D721Med (cell line): ENCODE measurements at regions not wholly inside any gene's neighbourhood (a gene's known extent, or its start where the extent isn't known, plus 50 kb on each side); places are given as distances from the start of the nearest gene placed in this dataset.

Experiments used
- DNase-seq: peaks from one replicate; pipeline ENCODE4 v3.0.0; 2011; ENCODE audit warnings: low spot score; ENCODE audit not compliant: insufficient read length
- FAIRE-seq: peaks from 2 replicates; lab custom pipeline; 2011; peaks lifted over from hg19 to GRCh38; lab: Jason Lieb, UNC
- TF ChIP-seq, protein P1 (sequence below): IDR thresholded peaks from 2 replicates; pipeline ENCODE4 v1.5.1; 2012; ENCODE audit warnings: mild to moderate bottlenecking, control low read depth; ENCODE audit not compliant: insufficient read depth; ENCODE audit errors: missing control alignments

DNA sequence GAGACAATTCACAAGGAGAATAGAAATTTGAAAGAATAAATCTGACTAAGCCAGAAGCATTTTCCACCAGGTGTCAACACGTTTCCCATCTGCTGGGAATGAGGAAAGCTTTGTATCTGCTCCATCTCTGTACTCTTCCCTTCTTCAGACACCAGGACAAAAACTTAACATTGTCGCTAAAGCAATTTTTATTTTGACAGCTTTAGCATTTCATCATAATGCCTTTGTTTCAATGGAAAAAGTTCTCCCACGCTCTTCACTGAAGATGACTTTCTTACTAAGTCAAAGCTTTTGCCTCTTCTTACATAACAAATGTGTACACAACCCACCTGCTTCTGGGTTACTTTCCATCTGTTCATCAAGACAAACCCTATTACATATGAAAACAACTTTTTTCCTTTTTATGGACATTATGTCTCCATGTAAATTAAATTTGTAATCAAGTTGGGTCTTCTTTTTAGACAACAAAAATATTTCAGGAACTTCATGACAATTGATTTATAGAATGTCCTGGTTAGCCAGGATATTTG lies 141.7 kb upstream of the GUCY1A1 start:
- TF ChIP-seq, protein P1, sequence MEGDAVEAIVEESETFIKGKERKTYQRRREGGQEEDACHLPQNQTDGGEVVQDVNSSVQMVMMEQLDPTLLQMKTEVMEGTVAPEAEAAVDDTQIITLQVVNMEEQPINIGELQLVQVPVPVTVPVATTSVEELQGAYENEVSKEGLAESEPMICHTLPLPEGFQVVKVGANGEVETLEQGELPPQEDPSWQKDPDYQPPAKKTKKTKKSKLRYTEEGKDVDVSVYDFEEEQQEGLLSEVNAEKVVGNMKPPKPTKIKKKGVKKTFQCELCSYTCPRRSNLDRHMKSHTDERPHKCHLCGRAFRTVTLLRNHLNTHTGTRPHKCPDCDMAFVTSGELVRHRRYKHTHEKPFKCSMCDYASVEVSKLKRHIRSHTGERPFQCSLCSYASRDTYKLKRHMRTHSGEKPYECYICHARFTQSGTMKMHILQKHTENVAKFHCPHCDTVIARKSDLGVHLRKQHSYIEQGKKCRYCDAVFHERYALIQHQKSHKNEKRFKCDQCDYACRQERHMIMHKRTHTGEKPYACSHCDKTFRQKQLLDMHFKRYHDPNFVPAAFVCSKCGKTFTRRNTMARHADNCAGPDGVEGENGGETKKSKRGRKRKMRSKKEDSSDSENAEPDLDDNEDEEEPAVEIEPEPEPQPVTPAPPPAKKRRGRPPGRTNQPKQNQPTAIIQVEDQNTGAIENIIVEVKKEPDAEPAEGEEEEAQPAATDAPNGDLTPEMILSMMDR: no peak
- no peak for DNase-seq
- FAIRE-seq: no peak

DNA sequence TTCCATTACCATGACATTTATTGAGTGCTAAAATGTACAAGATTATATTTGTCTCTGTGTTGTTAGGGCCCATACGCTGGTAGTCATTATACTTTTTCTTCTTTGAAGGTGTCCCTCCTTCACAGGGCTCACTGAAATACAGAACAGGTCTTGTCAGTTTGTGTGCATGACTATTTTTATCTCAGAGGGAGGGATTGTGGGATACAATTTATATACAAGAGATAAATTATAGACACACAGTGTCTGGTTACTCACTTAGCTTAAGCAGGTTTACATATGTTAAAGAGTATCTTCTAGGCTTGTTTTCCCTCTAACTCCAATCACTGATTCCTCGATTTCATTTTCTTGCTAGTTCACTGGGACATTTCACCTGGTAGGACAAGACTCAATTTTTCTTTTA lies 143.3 kb upstream of the GUCY1A1 start:
- FAIRE-seq (no peak), DNase-seq (no peak)
- TF ChIP-seq, protein P1: no peak

DNA sequence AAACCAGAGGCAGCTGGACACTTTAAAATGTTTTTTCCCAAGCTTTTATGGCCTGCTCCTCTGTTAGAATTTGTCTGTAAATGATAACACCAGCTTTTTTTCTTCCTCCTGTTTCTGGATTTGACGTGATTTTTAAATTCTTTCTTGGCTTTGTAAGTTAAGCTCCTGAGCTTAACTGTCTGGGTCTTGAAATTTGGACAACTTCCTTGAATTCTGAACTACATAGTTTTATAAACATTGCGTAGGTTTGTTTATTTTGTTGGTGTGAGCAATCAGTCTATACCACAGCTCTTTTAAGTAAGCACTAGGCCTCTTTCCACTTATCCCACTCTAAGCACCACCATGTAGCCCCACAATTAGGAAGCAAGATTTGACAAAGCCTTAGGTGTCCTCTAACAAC lies 144.4 kb upstream of the GUCY1A1 start:
- TF ChIP-seq, protein P1: no peak
- DNase-seq (no peak), FAIRE-seq (no peak)

GRCh38 chr4:155521382-155521781 lies 144.6 kb upstream of the MAP9 start:
- TF ChIP-seq, protein P1: no peak
- FAIRE-seq: no peak
- DNase-seq: no peak

- no peak for FAIRE-seq
- TF ChIP-seq, protein P1: no peak
- DNase-seq: no peak
Measured at GRCh38 chr4:155515444-155516075, 138.8 kb upstream of the MAP9 start.

- no peak for DNase-seq
Measured at GRCh38 chr4:155514628-155515027, 137.9 kb upstream of the MAP9 start.

GRCh38 chr4:155512817-155513216 lies 136.1 kb upstream of the MAP9 start:
- TF ChIP-seq, protein P1: no peak
- DNase-seq (no peak), FAIRE-seq (no peak)

More at GRCh38 chr4:155514628-155515027, 137.9 kb upstream of the MAP9 start:
- no peak for FAIRE-seq
- TF ChIP-seq, protein P1: no peak
